H1 (cell line): ENCODE measurements at regions not wholly inside any gene's neighbourhood (a gene's known extent, or its start where the extent isn't known, plus 50 kb on each side); places are given as distances from the start of the nearest gene placed in this dataset.

Source experiments
- CHD7 ChIP-seq: fragments of 300-600 bp; sonication (generic); IDR thresholded peaks from 2 replicates; pipeline ENCODE4 v1.7.1; 2012; ENCODE audit warnings: low read length, moderate library complexity, mild to moderate bottlenecking, inconsistent platforms; ENCODE audit not compliant: insufficient replicate concordance

- no peak for TF ChIP-seq CHD7
Measured at GRCh38 chr6:1554476-1555310, 55.0 kb upstream of the FOXC1 start (continued).
